GM23248 (cell line): ENCODE measurements at regions not wholly inside any gene's neighbourhood (a gene's known extent, or its start where the extent isn't known, plus 50 kb on each side); places are given as distances from the start of the nearest gene placed in this dataset.

Source experiments
- EZH2 ChIP-seq: fragments of 200-600 bp; sonication (generic); IDR thresholded peaks from 2 replicates; pipeline ENCODE4 v1.6.1; 2018; ENCODE audit warnings: antibody characterized with exemption, mild to moderate bottlenecking; ENCODE audit not compliant: insufficient read depth, poor library complexity, severe bottlenecking
- EZH2phosphoT487 ChIP-seq: fragments of 200-600 bp; sonication (generic); IDR thresholded peaks from 2 replicates; pipeline ENCODE4 v1.6.1; 2018; ENCODE audit warnings: antibody characterized with exemption, moderate library complexity, mild to moderate bottlenecking, low read depth; ENCODE audit not compliant: insufficient read depth

GRCh38 chr1:38203441-38203840 is 156.8 kb upstream of the POU3F1 start:
- no peak for TF ChIP-seq EZH2
- no peak for TF ChIP-seq EZH2phosphoT487
